Fibroblast of skin of left biceps (primary cell): ENCODE measurements at regions not wholly inside any gene's neighbourhood (a gene's known extent, or its start where the extent isn't known, plus 50 kb on each side); places are given as distances from the start of the nearest gene placed in this dataset.
"Not testable (repeated sequence)": the region's sequence is repeated elsewhere in the genome, so short reads cannot be mapped to it uniquely, and the experiment has no call there.

ENCODE experiments used
- DNase-seq, 2 experiments: peaks; one replicate each; pipeline ENCODE4 v3.0.0-alpha.2; 2013; ENCODE audit warnings: low read depth in 2 of 2

- no peak for DNase-seq
These were observed 155.9 kb downstream of the SEC23IP start for GRCh38 chr10:120048391-120048790.

DNA sequence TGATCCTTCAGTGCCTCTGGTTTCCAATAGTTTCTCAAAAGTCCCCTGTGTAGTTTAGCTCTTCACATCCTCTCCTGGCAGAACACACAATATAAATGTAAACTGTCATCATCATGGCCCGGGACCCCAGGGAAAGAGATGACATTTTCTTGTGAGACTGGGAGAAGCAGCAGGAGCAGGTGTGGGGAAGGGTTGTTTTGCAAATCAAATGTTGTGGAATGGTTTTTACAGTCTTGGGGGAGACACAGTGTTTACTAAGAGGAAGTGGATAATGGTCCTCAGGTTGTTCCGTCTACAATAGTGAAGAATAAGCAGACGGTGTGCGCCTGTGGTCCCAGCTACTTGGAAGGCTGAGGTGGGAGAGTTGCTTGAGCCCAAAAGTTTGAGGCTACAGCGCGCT is 159.1 kb downstream of the SEC23IP start:
- DNase-seq = no peak

- DNase-seq = no peak
These were observed 160.6 kb downstream of the SEC23IP start for GRCh38 chr10:120052964-120053702.

DNA sequence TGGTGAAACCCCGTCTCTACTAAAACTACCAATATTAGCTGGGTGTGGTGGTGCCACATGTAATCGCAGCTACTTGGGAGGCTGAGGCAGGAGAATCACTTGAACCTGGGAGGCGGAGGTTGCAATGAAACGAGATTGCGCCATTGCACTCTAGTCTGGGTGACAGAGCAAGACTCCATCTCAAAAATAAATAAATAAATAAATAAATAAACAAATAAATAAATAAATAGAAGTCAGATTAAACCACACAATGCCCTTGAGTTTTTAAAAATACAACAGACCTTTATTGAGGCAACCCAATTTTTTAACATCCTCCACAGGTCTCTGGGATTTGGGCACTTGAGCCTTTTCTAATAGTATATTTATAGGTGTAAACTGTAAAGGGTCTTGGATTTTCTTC is 167.3 kb downstream of the SEC23IP start:
- DNase-seq = not testable (repeated sequence)

DNA sequence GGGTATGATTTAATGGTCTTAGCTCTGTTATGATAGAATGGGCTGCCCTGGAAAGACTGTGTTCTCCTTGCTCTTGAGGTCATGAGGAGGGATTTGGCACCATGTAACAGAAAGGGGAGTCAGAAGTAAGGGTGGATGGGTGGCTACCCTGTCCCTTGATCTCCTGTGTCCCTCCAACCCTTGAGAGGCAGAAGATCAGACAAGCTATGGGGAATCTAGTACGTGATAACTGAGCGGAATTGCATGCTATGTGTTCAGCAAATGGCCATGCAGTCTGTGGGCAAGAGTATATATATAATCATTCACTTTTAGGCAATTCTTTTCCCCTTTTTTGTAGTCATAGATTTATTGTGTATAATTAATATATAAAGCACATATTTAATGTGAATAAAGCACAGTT is 174.9 kb downstream of the SEC23IP start:
- no peak for DNase-seq

- DNase-seq = no peak
These were observed 177.2 kb downstream of the SEC23IP start for GRCh38 chr10:120069700-120070099.

DNA sequence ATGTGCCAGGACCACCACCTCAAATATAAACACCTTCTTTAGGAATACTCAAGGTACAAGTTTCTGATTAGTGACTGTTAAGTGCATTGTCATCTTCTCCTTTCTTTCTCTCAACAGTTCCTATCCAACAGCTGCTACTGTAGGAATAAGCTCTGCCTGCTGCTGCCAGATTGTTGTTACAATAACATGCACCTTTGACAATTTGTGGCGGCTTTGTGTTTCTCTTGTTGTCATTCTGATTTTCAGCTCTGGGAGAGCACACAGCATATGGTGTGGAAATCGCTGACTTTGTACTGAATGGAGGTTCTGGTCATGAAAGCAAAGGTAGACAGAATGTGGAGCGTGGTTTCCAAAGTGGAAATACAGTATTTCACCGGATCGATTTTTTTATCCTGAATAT is 182.8 kb downstream of the SEC23IP start:
- DNase-seq = no peak

DNA sequence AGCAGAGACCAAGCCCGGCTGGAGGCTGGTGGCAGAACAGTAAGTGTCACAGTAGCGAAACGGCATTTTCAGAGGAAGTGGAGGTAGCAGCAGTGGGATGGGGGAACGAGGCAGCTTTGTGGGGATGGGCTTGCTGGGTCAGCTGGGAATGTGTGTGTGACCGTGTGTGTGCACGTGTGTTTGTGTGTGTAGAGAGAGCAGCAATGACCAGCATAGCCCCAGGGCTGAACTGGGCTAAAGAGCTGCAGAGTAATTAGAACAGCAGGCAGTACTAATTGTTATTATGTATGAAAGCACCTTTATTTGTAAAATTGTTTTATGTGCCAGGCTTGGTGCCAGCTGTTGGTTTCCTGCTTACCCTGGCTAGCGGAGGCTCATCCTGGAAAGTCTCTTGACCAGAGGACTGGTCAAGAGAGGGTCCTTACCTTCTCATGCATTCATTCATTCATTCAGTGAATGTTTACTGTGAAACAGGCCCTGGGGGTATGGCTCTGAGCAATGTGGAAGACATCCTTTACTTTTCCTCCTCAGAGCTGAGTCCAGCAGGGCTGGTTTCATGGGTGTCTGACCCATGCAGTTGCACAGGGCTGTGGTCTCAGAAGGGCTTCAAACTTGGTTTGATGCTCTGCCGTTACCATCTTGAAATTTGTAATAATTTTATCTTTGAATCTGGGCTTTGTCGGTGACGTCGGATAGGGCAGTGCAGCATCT is 184.6 kb downstream of the SEC23IP start:
- no peak for DNase-seq

DNA sequence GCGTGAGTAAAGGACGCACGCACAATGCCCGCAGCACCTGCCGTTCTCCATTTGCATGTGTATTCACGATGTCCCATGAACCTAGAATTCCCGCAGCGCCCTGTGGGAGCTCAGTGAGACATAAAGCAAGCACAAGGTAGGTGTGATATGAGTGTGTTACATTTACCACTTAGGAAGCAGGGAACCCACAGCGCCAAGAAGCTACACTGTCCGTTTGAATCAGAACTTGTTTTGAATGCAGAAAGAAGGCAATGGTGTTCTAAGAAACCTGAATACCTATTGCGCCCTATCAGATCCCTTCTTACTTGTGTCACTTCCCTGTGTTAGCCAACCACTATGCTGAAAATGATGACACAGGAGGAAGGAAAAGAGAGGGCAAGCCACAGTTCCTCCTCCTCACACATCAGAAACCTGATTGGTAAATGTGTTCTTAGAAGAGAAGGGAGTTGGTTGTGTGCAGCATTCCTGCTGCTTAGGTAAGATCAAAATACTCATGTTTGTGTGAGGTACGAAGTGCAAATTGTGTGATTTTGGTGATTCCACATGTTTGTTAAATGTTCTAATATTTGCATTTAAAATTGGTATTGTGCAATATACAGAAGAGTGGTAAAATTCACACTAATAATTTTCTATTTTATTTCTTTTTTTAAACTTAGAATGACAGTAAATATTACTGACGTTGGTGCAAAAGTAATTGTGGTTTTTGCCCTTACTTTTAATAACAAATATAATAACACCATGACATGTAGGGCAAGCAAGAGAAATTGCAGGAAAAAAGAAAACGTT is 185.4 kb downstream of the SEC23IP start:
- DNase-seq = no peak

- DNase-seq = no peak
These were observed 192.7 kb downstream of the SEC23IP start for GRCh38 chr10:120085096-120085796.

- DNase-seq = no peak
These were observed 193.5 kb downstream of the SEC23IP start for GRCh38 chr10:120086066-120086465.

GRCh38 chr10:120087109-120087508 is 194.6 kb downstream of the SEC23IP start:
- no peak for DNase-seq

DNA sequence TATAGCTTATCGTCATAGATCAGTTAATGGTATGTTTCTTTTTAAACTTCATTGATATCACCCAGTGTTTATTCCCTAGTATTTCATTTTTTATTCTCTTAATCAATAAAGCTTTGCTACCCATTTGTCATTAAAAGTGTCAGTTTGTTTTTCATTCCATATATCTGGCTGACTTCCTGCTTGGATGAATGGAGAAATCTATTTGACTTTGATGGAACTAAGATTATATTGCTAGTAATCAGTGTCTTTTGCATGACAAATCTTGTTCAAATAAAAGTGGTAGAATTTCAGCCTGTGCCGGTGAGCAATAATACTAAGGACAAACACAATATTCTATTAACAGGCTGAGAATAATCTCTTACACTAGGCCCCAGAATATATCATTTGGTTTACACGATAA is 203.3 kb downstream of the SEC23IP start:
- DNase-seq = no peak

- no peak for DNase-seq
These were observed 205.2 kb downstream of the SEC23IP start for GRCh38 chr10:120097766-120098165.

DNA sequence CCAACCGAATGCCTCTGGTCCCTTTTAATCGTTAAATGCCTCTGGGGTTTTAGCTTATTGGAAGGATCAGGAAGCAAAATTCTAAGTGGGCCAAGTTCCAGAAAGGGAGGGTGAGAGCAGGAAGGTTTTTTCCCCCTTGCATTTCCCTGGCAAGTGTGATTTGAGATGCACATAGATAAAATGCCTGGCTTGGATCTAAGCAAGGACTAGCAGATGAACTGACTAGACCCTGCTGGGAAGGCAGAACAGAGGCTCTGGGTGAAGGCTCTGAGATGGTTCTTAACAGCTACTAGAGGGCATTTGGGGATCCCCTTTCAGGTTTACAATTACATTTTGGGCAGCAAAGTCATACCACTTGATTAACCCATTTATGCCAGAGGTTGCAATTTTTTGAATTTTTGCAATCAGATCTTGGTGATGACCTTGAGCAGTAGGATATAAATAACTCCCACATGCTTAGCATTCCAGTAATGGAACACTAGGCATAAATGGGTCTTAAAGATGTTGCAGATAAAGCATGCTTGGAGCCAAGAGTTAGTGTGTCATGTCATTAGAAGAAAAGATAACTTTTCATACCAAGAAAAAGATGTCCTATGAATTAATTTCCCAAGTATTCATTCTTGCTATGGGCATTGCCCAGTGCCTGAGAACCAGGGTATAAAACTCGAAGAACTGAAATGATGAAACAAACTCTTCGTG is 205.9 kb downstream of the SEC23IP start:
- no peak for DNase-seq

DNA sequence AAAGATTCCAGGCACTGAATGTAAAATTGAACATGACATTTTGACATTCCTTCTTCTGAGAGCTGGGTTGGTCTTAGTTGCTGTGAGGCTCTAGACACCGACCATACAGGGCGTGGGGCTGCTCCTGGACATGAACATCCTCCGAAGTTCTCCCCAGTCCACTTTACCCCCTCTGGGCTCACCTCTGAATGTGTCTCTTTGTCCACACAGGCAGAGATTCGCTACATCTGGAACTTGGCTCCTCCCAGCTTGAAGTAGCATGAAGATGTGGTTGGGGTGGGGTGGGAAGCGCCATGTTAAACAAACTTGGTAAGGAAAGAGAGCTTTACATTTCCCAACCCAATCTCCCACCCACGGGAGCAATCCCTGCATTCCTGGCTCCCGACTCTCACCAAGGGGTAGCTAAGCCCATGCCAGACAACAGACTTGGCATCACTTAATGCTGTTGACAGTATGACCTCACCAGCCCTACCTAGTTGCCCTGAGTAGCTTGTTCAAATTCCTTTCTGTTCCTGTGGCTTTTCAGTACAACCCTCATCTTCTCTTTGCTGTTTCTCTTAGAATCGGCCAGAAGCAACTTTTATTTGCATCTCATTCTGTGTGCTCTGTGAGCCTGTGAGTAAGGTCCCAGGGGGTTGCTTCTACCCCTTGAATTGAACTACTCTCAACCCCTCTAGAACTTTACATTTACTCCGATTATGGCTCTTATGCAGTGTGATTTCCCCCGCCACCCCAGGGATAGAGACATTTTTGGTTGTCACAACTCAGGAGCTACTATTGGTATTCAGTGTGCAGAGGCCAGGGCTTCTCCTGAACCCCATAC is 211.4 kb downstream of the SEC23IP start:
- DNase-seq = no peak

DNA sequence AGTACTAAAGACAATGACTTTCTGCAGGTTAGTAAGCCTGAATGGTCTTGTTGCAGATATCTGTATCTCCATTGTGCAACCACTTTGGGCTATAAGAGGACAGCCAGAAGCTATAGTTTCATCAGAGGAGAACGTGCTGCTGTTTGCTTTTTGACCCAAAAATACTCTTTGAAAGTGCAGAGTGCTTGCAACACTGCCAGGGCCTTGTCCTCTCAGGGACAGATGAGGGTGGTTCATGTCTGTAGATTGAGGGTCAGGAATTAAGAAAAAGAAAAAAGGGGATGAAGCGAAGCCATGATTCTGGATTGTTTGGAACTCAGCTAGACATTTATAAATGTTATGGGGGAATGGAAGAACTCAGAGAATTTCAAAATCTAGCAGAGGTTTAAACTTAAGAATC is 212.5 kb downstream of the SEC23IP start:
- no peak for DNase-seq

DNA sequence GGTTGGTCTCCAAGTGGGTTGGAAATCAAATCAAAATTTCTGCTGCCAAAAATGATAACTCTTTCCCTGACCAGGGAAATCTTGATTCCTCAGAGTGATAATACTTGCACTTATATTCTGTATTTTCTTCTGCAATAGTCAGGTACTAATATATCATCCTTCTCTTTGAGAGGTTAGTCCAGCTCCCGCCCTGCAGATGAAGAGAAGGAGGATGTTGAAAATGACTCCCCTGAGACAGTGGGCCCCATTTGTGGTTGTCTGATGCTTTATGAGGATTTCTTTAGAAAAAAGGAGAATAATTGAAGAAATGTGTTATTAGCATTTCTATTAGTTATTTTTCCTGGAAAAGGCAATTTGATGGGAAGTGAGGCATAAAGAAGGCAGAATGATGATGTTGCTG is 213.0 kb downstream of the SEC23IP start:
- DNase-seq = no peak

- DNase-seq = no peak
These were observed 216.4 kb downstream of the SEC23IP start for GRCh38 chr10:120108916-120109315.

DNA sequence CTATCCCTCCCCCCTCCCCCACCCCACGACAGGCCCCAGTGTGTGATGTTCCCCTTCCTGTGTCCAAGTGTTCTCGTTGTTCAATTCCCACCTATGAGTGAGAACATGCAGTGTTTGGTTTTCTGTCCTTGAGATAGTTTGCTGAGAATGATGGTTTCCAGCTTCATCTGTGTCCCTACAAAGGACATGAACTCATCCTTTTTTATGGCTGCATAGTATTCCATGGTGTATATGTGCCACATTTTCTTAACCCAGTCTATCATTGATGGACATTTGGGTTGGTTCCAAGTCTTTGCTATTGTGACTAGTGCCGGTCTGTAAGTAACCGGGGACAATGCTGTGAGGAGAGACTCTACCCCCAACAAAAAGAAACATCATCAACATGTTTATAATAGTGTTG is 217.2 kb downstream of the SEC23IP start:
- not testable (repeated sequence) for DNase-seq

DNA sequence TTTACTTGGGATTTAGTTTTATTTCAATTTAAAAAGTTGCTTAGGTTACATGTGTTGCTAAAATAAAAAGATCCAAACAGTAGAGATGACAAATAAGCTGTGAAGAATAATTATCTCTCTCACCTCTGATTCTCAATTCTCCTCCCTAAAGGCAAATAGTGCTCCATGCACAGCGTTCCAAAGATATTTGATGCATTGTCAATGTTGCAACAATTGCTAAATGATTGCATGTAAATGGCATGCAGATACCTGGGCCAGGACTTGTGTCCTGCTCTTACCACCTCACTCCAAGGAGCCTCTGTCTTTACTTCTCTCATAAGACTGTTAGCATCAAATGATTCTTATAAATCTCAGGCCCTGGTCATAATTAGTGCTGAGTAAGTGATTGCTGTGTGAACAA is 217.7 kb downstream of the SEC23IP start:
- DNase-seq = no peak
